Skin epidermis (tissue), 12 donors: ENCODE measurements at regions not wholly inside any gene's neighbourhood (a gene's known extent, or its start where the extent isn't known, plus 50 kb on each side); places are given as distances from the start of the nearest gene placed in this dataset.

Experiments used
- H3K27ac ChIP-seq, 21 experiments: fragments of 200-600 bp; sonication (generic) in 11 of 21; one replicate each; pipeline ENCODE4 v1.5.0; 2020; ENCODE audit warnings: mild to moderate bottlenecking in 3 of 21, inconsistent platforms in 2 of 21, moderate library complexity in 2 of 21
- H3K4me3 ChIP-seq, 7 experiments: fragments of 200-600 bp; sonication (generic) in 2 of 7; one replicate each; pipeline ENCODE4 v1.5.0; 2020; ENCODE audit warnings: inconsistent platforms in 2 of 7, mild to moderate bottlenecking in 2 of 7, moderate library complexity in 1 of 7

DNA sequence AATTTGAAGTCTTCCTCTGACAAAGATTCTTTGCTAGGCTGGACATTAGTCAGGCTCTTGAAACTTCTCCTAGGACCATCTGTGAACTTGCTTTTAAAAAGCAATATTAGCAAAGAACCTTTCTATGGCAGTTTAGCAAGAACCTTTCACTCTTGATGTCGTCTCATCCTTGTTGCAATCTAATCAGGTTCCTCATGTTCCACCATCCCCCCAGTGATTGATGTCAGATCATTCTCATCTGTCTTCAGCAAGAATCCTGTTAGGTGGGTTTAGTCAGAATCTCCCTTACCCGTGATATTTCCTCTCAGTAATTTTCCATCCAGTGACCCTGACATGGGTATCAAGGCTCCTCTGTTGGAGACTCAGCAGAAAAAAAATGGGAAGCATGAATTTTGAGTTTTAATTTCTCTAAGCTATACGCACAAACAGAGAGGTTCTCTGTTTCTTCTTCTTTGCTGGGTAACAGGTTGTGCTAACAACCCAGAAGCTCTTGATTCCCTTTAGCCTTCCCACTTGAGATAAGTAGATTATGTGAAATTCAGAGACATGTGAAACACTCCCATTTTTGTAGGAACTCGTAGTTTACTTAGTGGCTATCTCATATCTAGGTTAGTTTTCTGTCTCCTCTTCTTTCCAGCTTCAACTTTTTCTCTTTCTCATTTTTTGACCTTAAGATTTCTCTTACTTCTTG lies 507.4 kb downstream of the C4orf33 start:
- Histone ChIP-seq H3K4me3 (no peak overlapping the region), H3K27ac (no peak overlapping the region)

DNA sequence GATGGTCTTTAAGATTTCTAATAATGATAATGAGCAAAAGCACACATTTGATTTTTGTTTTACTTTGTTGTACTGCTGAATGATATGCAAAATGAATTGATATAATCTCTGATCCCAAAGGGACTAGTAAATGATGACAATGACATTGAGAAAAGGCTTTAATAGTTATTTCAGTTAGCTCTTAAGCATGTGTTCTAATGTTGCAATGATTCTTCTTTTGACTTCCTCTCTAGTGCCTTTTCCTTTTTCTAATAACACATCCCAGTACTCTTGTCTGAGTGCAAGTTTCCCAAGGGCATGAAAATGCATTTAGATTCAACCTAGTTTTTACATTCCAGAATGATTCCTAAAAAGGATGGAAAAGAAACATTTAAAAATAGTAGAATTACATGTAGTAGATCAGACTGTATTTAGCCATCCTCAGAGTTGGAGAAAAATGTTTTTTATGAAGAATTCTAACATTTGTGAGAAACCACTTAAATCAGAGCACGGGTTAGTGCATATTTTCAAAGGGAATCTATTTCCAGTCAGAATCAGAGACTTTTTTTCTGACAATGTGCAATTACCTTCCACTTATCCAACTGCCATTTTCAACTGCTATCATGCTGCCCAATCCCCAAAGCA lies 508.8 kb downstream of the C4orf33 start:
- Histone ChIP-seq H3K4me3 (no peak overlapping the region), H3K27ac (no peak overlapping the region)

- no peak overlapping the region for H3K27ac ChIP-seq
- H3K4me3 ChIP-seq: no peak overlapping the region
These were observed 518.7 kb downstream of the C4orf33 start for GRCh38 chr4:129614611-129615010.

DNA sequence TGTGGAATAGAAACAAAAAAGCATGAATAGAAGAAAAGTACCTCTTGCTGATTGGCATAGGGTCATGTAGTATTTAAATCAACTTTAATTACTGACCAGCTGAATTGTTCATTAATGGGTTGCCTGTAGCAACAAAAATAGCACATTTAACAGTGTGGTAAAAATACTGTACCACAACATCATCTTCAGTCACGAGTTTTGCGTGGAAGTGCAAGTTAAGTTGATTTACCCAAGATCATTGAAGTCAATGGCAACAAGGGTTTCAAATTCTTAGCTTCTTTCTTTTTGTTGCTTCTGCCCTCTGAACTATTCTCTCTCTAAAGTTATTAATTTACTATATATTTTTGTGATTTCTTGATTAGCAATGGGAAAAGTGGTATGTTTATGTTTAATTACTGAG lies 526.6 kb downstream of the C4orf33 start:
- Histone ChIP-seq H3K27ac (no peak overlapping the region), H3K4me3 (no peak overlapping the region)

DNA sequence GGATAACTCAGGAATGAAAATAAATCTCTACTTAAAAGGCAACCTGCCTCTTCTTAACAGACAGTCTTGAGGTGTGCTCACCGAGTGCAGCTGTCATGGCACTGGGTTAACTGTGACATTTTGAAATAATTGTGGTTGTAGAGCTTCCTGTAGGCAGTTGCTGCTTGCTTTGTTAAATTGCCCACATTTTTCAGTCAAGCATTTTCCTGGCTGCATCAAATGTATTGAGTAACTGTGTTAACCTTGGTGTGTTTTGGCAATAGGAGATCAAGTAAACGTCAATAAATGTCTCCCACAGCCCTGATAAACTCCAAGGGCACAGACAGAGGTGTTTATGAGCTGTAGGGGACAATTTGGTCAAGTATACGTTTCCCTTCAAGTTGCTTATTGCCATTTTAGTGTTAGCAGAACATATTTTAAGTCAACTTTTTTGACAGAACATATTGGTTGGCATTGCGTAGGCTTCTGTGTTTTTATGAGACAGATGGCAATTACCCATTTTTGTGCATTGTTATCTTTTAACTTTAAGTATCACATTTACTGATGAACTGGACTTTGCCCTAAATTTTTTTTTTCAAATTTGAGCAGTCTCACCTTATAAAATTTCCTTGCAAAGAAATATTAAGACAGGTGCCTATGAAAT lies 527.4 kb downstream of the C4orf33 start:
- Histone ChIP-seq H3K27ac (no peak overlapping the region), H3K4me3 (no peak overlapping the region)

GRCh38 chr4:129641179-129641578 lies 545.2 kb downstream of the C4orf33 start:
- Histone ChIP-seq H3K4me3 (no peak overlapping the region), H3K27ac (no peak overlapping the region)

DNA sequence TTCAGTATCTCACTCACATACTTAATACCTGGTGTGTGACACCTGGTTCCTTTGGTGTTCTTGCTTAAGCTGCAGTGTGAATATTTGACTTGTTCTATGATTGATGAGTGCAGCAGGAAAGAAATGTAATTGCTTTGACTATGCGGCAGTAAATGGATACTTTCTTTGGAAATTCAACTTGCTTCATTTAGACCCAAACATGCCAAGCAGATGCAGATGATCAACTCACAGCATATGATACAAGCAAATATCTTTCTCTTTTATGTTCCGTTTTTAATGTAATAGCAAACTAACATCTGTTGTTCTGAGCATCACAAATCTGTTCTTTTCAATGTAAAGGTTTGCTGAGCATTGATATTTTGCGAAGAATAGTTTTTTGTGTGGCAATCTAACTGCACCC lies 549.5 kb downstream of the C4orf33 start:
- Histone ChIP-seq H3K4me3 (no peak overlapping the region), H3K27ac (no peak overlapping the region)

GRCh38 chr4:129668092-129668491 lies 572.1 kb downstream of the C4orf33 start:
- Histone ChIP-seq H3K4me3 (no peak overlapping the region), H3K27ac (no peak overlapping the region)

GRCh38 chr4:129672941-129673340 lies 577.0 kb downstream of the C4orf33 start:
- no peak overlapping the region for H3K27ac ChIP-seq
- no peak overlapping the region for H3K4me3 ChIP-seq

DNA sequence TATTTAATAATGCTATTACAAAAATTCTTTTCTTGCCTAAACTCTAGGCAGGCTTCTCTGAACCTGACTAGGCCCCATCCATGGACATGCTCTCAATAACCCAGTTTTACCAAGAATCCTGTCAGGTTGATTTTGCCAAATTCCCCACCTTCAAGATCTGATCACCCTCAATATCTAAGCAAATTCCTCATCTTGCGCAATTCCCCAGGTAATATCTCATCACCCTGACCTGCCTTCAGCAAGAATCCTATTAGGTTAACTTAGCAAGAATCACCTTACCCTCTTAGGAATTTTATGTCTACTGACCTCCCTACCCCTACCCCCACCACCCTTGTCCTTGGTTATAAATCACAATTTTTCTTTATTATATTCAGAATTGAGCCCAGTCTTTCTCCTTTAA lies 579.1 kb downstream of the C4orf33 start:
- H3K4me3 ChIP-seq: no peak overlapping the region
- H3K27ac ChIP-seq: no peak overlapping the region

DNA sequence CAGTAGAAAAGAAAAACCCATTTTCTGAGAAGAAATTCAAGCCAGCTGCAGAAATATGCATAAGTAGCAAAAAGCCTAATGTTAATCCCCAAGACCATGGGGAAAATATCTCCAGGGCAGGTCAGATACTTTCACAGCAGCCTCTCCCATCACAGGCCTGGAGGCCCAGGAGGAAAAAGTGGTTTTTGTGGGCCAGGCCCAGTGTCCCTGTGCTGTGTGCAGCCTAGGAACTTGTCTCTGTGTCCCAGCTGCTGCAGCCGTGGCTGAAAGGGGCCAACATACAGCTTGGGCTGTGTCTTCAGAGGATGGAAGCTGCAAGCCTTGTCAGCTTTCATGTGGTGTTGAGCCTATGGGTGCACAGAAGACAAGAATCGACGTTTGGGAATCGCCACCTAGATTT lies 581.0 kb downstream of the C4orf33 start:
- H3K4me3 ChIP-seq: no peak overlapping the region
- no peak overlapping the region for H3K27ac ChIP-seq

- H3K4me3 ChIP-seq: no peak overlapping the region
These were observed 586.6 kb downstream of the C4orf33 start for GRCh38 chr4:129682586-129682985.

GRCh38 chr4:129707949-129708348 lies 612.0 kb downstream of the C4orf33 start:
- H3K27ac ChIP-seq: no peak overlapping the region
- H3K4me3 ChIP-seq: no peak overlapping the region

More at GRCh38 chr4:129682586-129682985, 586.6 kb downstream of the C4orf33 start:
- no peak overlapping the region for H3K27ac ChIP-seq

- H3K27ac ChIP-seq: no peak overlapping the region
- no peak overlapping the region for H3K4me3 ChIP-seq
These were observed 612.8 kb downstream of the C4orf33 start for GRCh38 chr4:129708784-129709183.

DNA sequence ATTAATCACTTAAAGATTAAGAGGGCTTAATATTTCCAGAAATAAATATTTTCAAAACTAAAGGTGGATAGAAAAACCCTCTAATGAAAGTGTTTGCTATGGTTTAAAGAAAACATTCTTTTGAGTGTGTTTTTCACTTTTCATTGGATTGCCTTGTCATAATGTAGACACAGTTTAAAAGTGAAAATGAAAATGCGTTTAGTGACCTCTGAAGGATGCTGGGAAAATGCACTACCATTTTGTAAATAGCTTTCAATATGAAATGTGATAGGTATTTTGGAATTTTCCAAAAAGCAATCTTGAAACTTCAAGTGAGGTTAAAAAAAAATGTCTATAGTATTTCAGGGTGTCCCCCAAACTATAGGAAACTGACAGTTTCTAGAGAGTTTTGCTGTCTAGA lies 642.2 kb downstream of the C4orf33 start:
- no peak overlapping the region for H3K27ac ChIP-seq
- H3K4me3 ChIP-seq: no peak overlapping the region

GRCh38 chr4:129747756-129748155 lies 651.8 kb downstream of the C4orf33 start:
- H3K27ac ChIP-seq: no peak overlapping the region
- no peak overlapping the region for H3K4me3 ChIP-seq

GRCh38 chr4:129748991-129749390 lies 653.0 kb downstream of the C4orf33 start:
- no peak overlapping the region for H3K4me3 ChIP-seq
- H3K27ac ChIP-seq: no peak overlapping the region

DNA sequence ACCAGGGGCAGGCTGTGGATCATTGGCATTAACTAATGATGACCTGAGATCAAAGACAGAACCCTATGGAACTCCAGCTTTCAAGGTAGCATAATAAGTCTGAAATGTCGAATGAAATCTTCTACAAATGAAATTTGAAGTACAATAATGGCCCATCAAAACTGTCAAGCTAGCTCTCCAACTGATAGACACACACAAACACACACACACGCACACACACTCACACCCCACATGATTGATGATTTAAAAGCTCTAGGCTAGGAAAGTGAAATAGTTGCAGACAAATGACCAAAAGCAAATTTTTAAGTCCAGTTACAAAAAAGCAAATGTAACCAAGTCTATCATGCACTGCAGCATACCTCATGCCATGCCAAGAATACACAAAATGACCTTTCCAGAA lies 655.7 kb downstream of the C4orf33 start:
- Histone ChIP-seq H3K4me3 (no peak overlapping the region), H3K27ac (no peak overlapping the region)

- Histone ChIP-seq H3K27ac (no peak overlapping the region), H3K4me3 (no peak overlapping the region)
These were observed 687.6 kb downstream of the C4orf33 start for GRCh38 chr4:129783596-129783995.

- H3K27ac ChIP-seq: no peak overlapping the region
- H3K4me3 ChIP-seq: no peak overlapping the region
These were observed 692.5 kb downstream of the C4orf33 start for GRCh38 chr4:129788486-129788885.

DNA sequence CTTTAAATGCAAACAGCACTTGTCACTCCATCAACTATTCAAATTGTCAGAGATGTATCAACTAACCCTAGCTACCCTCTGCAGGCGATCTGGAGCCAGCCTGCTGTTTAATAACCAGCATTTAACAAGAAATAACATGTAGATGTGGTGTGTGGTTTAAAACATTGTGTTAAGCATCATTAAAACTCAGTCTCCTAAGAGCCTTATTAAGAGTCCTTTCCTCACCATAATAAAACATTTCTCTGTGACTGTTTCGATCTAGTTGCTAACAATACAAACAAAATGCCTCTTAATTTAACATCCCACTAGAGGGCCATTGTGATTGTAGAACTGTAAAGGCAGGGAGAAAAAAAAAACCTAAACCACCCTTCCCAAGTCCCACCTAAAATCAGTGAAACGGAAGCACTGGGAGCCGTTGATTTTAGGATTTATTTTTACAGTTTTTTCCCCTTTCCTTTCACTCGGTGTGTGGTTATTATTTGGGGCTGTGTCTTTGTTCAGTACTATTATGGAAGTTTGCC lies 708.6 kb downstream of the C4orf33 start:
- H3K4me3 ChIP-seq: no peak overlapping the region
- H3K27ac ChIP-seq: no peak overlapping the region
